CD8-positive, alpha-beta memory T cell (primary cell): ENCODE measurements at regions not wholly inside any gene's neighbourhood (a gene's known extent, or its start where the extent isn't known, plus 50 kb on each side); places are given as distances from the start of the nearest gene placed in this dataset.

Experiments used
- CTCF ChIA-PET: fragments of 350-600 bp; sonication (Branson Sonifier 250); formaldehyde crosslinking; loops from one replicate; lab custom pipeline; 2021; ENCODE audit warnings: antibody characterized with exemption; lab: Charles Lee
- POLR2A ChIA-PET: fragments of 350-600 bp; sonication (Branson Sonifier 250); formaldehyde crosslinking; loops from one replicate; lab custom pipeline; 2021; ENCODE audit warnings: antibody characterized with exemption; lab: Charles Lee
- DNase-seq, 5 donors: peaks; one replicate each; pipeline versions ENCODE4 v3.0.0 to v3.0.0-alpha.2; 2020 to 2022; ENCODE audit warnings: mixed read lengths in 1 of 5
- H3K27ac ChIP-seq: one replicate; pipeline ENCODE4 v1.7.0; 2013; ENCODE audit warnings: low read depth, mild to moderate bottlenecking, low read length, moderate library complexity
- H3K27me3 ChIP-seq: 2 replicates; pipeline ENCODE4 v1.7.0; 2013; ENCODE audit warnings: low read length, mild to moderate bottlenecking; ENCODE audit not compliant: insufficient read depth, poor library complexity, severe bottlenecking
- H3K36me3 ChIP-seq: 2 replicates; pipeline ENCODE4 v1.7.0; 2013; ENCODE audit warnings: mild to moderate bottlenecking, low read length, moderate library complexity; ENCODE audit not compliant: insufficient read depth
- H3K4me1 ChIP-seq: 2 replicates; pipeline ENCODE4 v1.7.0; 2013; ENCODE audit warnings: mild to moderate bottlenecking, low read length, moderate library complexity; ENCODE audit not compliant: insufficient read depth
- H3K4me3 ChIP-seq: 2 replicates; pipeline ENCODE4 v1.7.0; 2013; ENCODE audit warnings: mild to moderate bottlenecking, low read length
- H3K9me3 ChIP-seq: 2 replicates; pipeline ENCODE4 v1.7.0; 2013; ENCODE audit warnings: mild to moderate bottlenecking, low read length
- H3K27ac Mint-ChIP-seq, 8 donors: one replicate each; pipeline ENCODE4 v1.8.0; 2020 to 2021; ENCODE audit warnings: mixed read lengths in 8 of 8, mild to moderate bottlenecking in 6 of 8, inconsistent platforms in 3 of 8, moderate library complexity in 3 of 8
- H3K27me3 Mint-ChIP-seq, 2 donors: one replicate each; pipeline ENCODE4 v1.8.0; 2020 to 2021; ENCODE audit warnings: mixed read lengths in 2 of 2, mild to moderate bottlenecking in 1 of 2, moderate library complexity in 1 of 2
- H3K36me3 Mint-ChIP-seq, 3 donors: one replicate each; pipeline ENCODE4 v1.8.0; 2020 to 2021; ENCODE audit warnings: mixed read lengths in 3 of 3, inconsistent platforms in 1 of 3, mild to moderate bottlenecking in 1 of 3
- H3K4me1 Mint-ChIP-seq, 3 donors: one replicate each; pipeline ENCODE4 v1.8.0; 2020 to 2021; ENCODE audit warnings: mixed read lengths in 3 of 3, inconsistent platforms in 1 of 3, mild to moderate bottlenecking in 1 of 3
- H3K4me3 Mint-ChIP-seq, 7 donors: one replicate each; pipeline ENCODE4 v1.8.0; 2020 to 2021; ENCODE audit warnings: mixed read lengths in 7 of 7, mild to moderate bottlenecking in 6 of 7, moderate library complexity in 4 of 7, inconsistent platforms in 2 of 7
- H3K9me3 Mint-ChIP-seq, 5 donors: one replicate each; pipeline ENCODE4 v1.8.0; 2020 to 2022; ENCODE audit warnings: mixed read lengths in 5 of 5, mild to moderate bottlenecking in 3 of 5, moderate library complexity in 2 of 5, inconsistent platforms in 1 of 5

DNA sequence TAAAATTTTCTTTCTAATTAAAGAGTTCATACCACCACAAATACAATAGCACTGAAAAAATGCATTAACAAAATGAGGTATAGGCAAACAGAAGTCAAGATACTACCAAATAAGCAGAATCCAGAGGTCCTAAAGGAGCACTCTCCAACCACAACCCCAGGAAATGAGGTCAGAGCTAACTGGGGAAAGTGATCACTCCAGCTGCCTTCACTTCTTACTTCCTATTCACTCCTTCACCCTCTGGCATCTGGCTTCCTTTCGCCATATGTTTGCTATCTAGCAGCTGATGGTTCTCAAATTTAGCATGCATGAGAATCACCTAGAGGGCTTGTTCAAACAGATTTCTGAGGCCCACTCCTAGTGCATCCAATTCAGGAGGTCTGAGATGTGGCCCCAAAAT, 212.6 kb upstream of the ACVR2A start:
- Histone ChIP-seq H3K27ac (no peak overlapping the region), H3K27me3 (no peaks in the 10 kb centered on the region), H3K4me3 (no peak overlapping the region), H3K4me1 (peaks cover 21% of the 10 kb centered on the region), H3K9me3 (no peaks in the 10 kb centered on the region), H3K36me3 (no peaks in the 10 kb centered on the region)
- DNase-seq = no peak
- CTCF ChIA-PET = no interaction called here
- no peaks in the 10 kb centered on the region for H3K27me3 Mint-ChIP-seq
- no peaks in the 10 kb centered on the region for H3K36me3 Mint-ChIP-seq
- POLR2A ChIA-PET = no interaction called here
- H3K4me3 Mint-ChIP-seq = no peak overlapping the region
- H3K9me3 Mint-ChIP-seq = no peaks in the 10 kb centered on the region
- H3K27ac Mint-ChIP-seq = no peak overlapping the region
- H3K4me1 Mint-ChIP-seq = peaks cover 10 to 17% (median 12%) of the 10 kb centered on the region in 3 donors

DNA sequence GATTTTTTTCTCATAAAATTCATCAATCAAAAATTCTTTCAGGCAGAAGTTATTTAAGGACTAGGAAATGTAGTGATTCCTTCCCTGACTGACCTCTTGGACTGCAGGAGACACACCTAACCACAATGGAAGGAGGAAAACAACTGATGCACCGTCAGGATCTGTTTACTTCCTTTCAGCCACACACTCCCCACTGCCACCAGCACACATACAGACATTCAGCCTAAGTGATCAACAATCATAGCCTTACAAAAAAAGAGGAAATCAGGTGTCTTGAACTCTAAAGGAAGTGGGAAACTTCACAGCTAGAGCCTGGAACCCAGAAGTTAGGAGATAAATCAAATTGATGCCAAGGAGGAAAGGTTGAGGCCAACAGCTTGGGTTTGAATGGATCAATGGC, 213.5 kb upstream of the ACVR2A start:
- POLR2A ChIA-PET = no interaction called here
- Histone ChIP-seq H3K4me1 (peaks cover 21% of the 10 kb centered on the region), H3K4me3 (no peak overlapping the region), H3K27me3 (no peaks in the 10 kb centered on the region), H3K9me3 (no peaks in the 10 kb centered on the region), H3K27ac (no peak overlapping the region), H3K36me3 (no peaks in the 10 kb centered on the region)
- Mint-ChIP-seq H3K27ac (peak overlapping the region in 2 of 8 donors; percentile 14 to 57), H3K4me3 (peak overlapping the region in 2 of 7 donors; percentile 1 to 13), H3K9me3 (no peaks in the 10 kb centered on the region), H3K36me3 (no peaks in the 10 kb centered on the region), H3K4me1 (peaks cover 10 to 17% (median 12%) of the 10 kb centered on the region in 3 donors), H3K27me3 (no peaks in the 10 kb centered on the region)
- no peak for DNase-seq
- CTCF ChIA-PET = no interaction called here

DNA sequence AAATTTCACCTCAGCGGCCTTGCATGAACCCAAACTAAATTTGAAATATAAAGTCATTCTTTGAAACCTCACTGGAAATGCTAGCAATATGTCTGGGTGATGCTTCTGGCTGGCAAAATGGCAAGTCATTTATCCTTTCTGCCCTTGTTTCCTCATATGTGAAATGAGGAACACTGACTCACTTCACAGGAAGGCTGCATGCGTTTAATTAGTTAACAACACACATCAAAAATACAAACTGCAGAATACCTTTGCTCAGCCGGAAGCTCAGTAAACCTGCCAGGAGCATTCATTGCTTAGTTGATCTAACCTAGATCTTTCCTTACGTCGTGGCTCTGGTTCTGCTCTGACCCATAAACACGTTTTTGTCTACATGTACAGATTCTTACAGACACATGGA, 214.2 kb upstream of the ACVR2A start:
- no peaks in the 10 kb centered on the region for H3K27me3 Mint-ChIP-seq
- POLR2A ChIA-PET = no interaction called here
- H3K4me3 Mint-ChIP-seq = no peak overlapping the region
- no peak for DNase-seq
- CTCF ChIA-PET = no interaction called here
- Histone ChIP-seq H3K27me3 (no peaks in the 10 kb centered on the region), H3K27ac (no peak overlapping the region), H3K9me3 (no peaks in the 10 kb centered on the region), H3K36me3 (no peaks in the 10 kb centered on the region), H3K4me3 (no peak overlapping the region), H3K4me1 (peaks cover 21% of the 10 kb centered on the region)
- no peaks in the 10 kb centered on the region for H3K36me3 Mint-ChIP-seq
- peak overlapping the region in 1 of 8 donors; percentile 6 for H3K27ac Mint-ChIP-seq
- peaks cover 10 to 17% (median 12%) of the 10 kb centered on the region in 3 donors for H3K4me1 Mint-ChIP-seq
- no peaks in the 10 kb centered on the region for H3K9me3 Mint-ChIP-seq

DNA sequence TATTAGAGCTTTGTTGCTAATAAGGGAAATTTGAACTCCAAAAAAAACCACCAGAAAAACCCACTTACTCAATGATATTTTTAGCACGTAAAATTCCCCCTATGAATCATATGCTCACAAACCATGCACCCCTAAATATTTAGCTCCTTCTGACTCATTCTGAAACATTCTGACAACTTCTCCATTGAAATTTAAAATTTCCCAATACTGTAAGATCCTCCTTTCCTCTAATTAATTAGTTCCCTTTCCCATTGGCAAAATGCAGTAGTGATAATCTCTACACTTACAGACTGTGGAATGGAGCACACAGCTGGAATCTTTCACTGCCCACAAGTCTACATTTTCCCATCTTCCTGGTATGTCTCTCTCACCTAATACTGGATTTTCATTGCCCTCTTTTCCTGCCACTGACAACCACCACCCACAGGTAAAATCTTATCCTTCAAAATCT, 215.8 kb upstream of the ACVR2A start:
- no peaks in the 10 kb centered on the region for H3K27me3 Mint-ChIP-seq
- peaks cover 24% of the 10 kb centered on the region for H3K4me1 ChIP-seq
- DNase-seq = no peak
- no peak overlapping the region for H3K4me3 ChIP-seq
- CTCF ChIA-PET = no interaction called here
- H3K36me3 ChIP-seq = no peaks in the 10 kb centered on the region
- peaks cover 11 to 17% (median 12%) of the 10 kb centered on the region in 3 donors for H3K4me1 Mint-ChIP-seq
- H3K9me3 Mint-ChIP-seq = peaks cover 0 to 4% (median 0%) of the 10 kb centered on the region in 5 donors
- no peaks in the 10 kb centered on the region for H3K36me3 Mint-ChIP-seq
- no peak overlapping the region for H3K4me3 Mint-ChIP-seq
- no peak overlapping the region for H3K27ac ChIP-seq
- no peaks in the 10 kb centered on the region for H3K9me3 ChIP-seq
- no peaks in the 10 kb centered on the region for H3K27me3 ChIP-seq
- no peak overlapping the region for H3K27ac Mint-ChIP-seq
- POLR2A ChIA-PET = no interaction called here

DNA sequence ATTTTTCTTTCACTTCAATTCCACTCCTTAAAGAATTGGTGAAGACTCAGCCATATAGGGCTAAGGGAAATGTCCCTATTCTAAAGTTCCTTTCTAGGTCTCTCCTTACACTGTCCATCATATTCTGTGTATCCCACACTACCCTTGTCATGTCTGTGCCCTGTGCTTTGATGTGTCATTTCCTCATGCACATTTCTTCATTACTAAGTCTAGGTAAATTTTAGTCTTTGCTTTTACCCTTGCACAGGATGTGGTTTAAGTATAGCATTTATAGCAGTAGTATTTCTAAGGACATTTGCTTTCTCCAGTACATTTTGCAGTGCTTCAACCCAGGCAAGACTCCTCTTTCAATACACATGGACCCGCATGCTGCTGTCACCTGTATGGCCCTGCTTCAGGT, 221.5 kb upstream of the ACVR2A start:
- peak in 1 of 5 donors; percentile 7 for DNase-seq
- no peaks in the 10 kb centered on the region for H3K36me3 ChIP-seq
- Mint-ChIP-seq H3K27ac (peak overlapping the region in 2 of 8 donors; percentile 2 to 52), H3K36me3 (no peaks in the 10 kb centered on the region), H3K4me3 (peak overlapping the region in 2 of 7 donors; percentile 17 to 19), H3K4me1 (peaks cover 7 to 14% (median 9%) of the 10 kb centered on the region in 3 donors), H3K9me3 (peaks cover 0 to 4% (median 0%) of the 10 kb centered on the region in 5 donors), H3K27me3 (no peaks in the 10 kb centered on the region)
- ChIA-PET CTCF (no interaction called here), POLR2A (no interaction called here)
- H3K4me3 ChIP-seq = no peak overlapping the region
- no peaks in the 10 kb centered on the region for H3K9me3 ChIP-seq
- no peak overlapping the region for H3K27ac ChIP-seq
- H3K27me3 ChIP-seq = no peaks in the 10 kb centered on the region
- H3K4me1 ChIP-seq = peaks cover 16% of the 10 kb centered on the region

DNA sequence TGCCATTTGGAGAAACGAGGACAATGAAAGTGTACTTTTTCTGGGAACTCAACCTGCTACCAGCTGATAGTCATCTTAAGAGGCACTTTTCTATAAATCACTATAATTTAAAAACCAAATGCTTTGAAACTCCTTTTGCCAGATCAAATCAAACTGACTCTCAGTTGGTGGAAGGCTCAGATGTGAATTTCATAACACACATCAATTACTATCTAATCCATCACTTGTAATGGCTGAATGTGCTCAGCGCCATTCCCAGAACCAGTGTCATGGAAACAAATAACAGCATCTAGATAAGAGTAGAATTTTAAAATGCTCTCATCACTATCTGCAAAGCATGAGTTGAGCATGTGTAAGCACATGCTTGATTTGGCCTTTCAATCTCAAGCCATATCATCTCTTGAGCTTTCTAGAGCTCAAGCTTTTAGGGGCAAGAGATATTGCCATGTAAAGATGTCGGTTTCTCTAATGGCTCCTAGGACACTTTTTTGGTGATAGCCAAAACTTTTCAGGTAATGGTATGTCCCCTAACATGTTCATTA, 223.1 kb upstream of the ACVR2A start:
- Mint-ChIP-seq H3K36me3 (no peaks in the 10 kb centered on the region), H3K27ac (no peak overlapping the region), H3K9me3 (peaks cover 0 to 4% (median 0%) of the 10 kb centered on the region in 5 donors), H3K4me1 (peaks cover 7 to 14% (median 9%) of the 10 kb centered on the region in 3 donors), H3K27me3 (no peaks in the 10 kb centered on the region), H3K4me3 (peak overlapping the region in 1 of 7 donors; percentile 41)
- Histone ChIP-seq H3K27me3 (no peaks in the 10 kb centered on the region), H3K36me3 (no peaks in the 10 kb centered on the region), H3K4me1 (peaks cover 16% of the 10 kb centered on the region), H3K27ac (no peak overlapping the region), H3K9me3 (no peaks in the 10 kb centered on the region), H3K4me3 (no peak overlapping the region)
- POLR2A ChIA-PET = no interaction called here
- no peak for DNase-seq
- CTCF ChIA-PET = no interaction called here

DNA sequence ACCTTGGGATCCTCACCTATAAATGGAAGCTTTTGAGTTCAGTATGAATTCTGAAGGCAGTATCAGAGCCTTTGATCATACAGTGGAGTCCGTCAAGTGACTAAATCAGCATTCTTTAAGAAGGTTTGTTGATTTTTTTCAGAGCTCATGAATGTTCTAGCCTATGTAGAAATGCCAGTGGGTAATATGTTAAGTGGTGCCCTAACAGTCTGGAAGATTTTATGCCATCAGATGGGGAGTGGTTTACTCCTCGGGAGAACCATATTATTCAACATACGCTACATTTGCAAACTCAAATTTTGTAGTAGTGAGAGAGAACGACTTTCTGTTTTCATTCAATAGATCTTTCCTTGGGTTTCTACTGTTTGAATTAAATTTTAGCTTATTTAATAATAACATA, 225.0 kb upstream of the ACVR2A start:
- peaks cover 7 to 14% (median 9%) of the 10 kb centered on the region in 3 donors for H3K4me1 Mint-ChIP-seq
- H3K27ac Mint-ChIP-seq = no peak overlapping the region
- Histone ChIP-seq H3K4me3 (no peak overlapping the region), H3K27ac (no peak overlapping the region), H3K27me3 (no peaks in the 10 kb centered on the region), H3K36me3 (no peaks in the 10 kb centered on the region), H3K4me1 (peaks cover 16% of the 10 kb centered on the region), H3K9me3 (no peaks in the 10 kb centered on the region)
- DNase-seq = no peak
- no peak overlapping the region for H3K4me3 Mint-ChIP-seq
- ChIA-PET CTCF (no interaction called here), POLR2A (no interaction called here)
- no peaks in the 10 kb centered on the region for H3K27me3 Mint-ChIP-seq
- H3K36me3 Mint-ChIP-seq = no peaks in the 10 kb centered on the region
- H3K9me3 Mint-ChIP-seq = peaks cover 0 to 4% (median 0%) of the 10 kb centered on the region in 5 donors

DNA sequence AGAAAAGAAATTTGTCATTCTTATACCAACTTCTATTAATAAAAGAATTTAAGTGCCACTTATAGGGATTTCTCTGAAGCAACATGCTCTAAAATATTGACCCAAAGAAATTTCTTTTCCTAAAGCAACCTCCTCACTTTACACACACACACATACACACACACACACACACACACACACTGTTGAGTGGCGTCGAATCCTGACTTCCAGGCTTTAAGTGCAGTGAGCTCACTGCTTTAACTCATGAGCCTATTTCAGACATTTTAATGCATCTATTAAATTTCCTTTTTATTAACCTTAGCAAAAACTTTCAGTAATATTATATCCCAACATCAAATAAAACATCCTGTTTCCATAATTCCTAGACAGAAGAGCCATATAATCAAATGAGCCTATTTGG, 229.1 kb upstream of the ACVR2A start:
- no peaks in the 10 kb centered on the region for H3K4me1 ChIP-seq
- Mint-ChIP-seq H3K27me3 (peaks cover 0 to 1% of the 10 kb centered on the region in 2 donors), H3K4me1 (no peaks in the 10 kb centered on the region), H3K27ac (no peak overlapping the region), H3K36me3 (no peaks in the 10 kb centered on the region), H3K9me3 (no peaks in the 10 kb centered on the region), H3K4me3 (no peak overlapping the region)
- no peaks in the 10 kb centered on the region for H3K36me3 ChIP-seq
- H3K27me3 ChIP-seq = no peaks in the 10 kb centered on the region
- H3K27ac ChIP-seq = no peak overlapping the region
- ChIA-PET POLR2A (no interaction called here), CTCF (no interaction called here)
- H3K4me3 ChIP-seq = no peak overlapping the region
- no peak for DNase-seq
- H3K9me3 ChIP-seq = no peaks in the 10 kb centered on the region
